Gastroesophageal sphincter (tissue), 4 donors: ENCODE measurements at regions not wholly inside any gene's neighbourhood (a gene's known extent, or its start where the extent isn't known, plus 50 kb on each side); places are given as distances from the start of the nearest gene placed in this dataset.

Experiments
- ATAC-seq: fragments of 150-250 bp; one replicate; pipeline ENCODE4 v1.9.1; 2016; ENCODE audit warnings: mild to moderate bottlenecking, moderate library complexity
- H3K27ac ChIP-seq, 4 donors: fragments of 200-600 bp; sonication (generic) in 3 of 4; 1 replicate in 3 of 4; 2 replicates in 1 of 4; pipeline ENCODE4 v1.5.1; 2016 to 2019
- H3K27me3 ChIP-seq: fragments of 200-600 bp; sonication (generic); one replicate; pipeline ENCODE4 v1.5.1; 2019
- H3K36me3 ChIP-seq, 2 donors: fragments of 200-600 bp; sonication (generic); one replicate each; pipeline ENCODE4 v1.5.1; 2019; ENCODE audit warnings: control low read depth in 1 of 2
- H3K4me1 ChIP-seq, 3 donors: fragments of 200-600 bp; sonication (generic); 1 replicate in 2 of 3; 2 replicates in 1 of 3; pipeline ENCODE4 v1.5.1; 2016 to 2019; ENCODE audit warnings: control low read depth in 2 of 3
- H3K4me3 ChIP-seq, 2 donors: fragments of 200-600 bp; sonication (generic); one replicate each; pipeline ENCODE4 v1.5.1; 2019; ENCODE audit warnings: mild to moderate bottlenecking in 1 of 2, moderate library complexity in 1 of 2
- H3K9me3 ChIP-seq, 3 donors: fragments of 200-600 bp; sonication (generic); one replicate each; pipeline ENCODE4 v1.5.1; 2017 to 2019; ENCODE audit warnings: control low read depth in 2 of 3
- CTCF ChIP-seq, 4 experiments: fragments of 200-600 bp in 2 of 4; fragments of 450-650 bp in 2 of 4; sonication (generic) in 1 of 4; IDR thresholded peaks; one replicate each; pipeline ENCODE4 v1.5.1; 2017 to 2019; ENCODE audit warnings: antibody characterized with exemption in 4 of 4, mild to moderate bottlenecking in 2 of 4, moderate library complexity in 2 of 4
- EP300 ChIP-seq: sonication (generic); formaldehyde crosslinking; IDR thresholded peaks from one replicate; pipeline ENCODE4 v1.6.1; 2017; ENCODE audit warnings: antibody characterized with exemption, mild to moderate bottlenecking
- POLR2A ChIP-seq, 2 donors: fragments of 450-650 bp; IDR thresholded peaks; one replicate each; pipeline ENCODE4 v1.6.1; 2017; ENCODE audit warnings: antibody characterized with exemption in 2 of 2, mild to moderate bottlenecking in 2 of 2, moderate library complexity in 1 of 2
- POLR2AphosphoS5 ChIP-seq: sonication (generic); formaldehyde crosslinking; IDR thresholded peaks from one replicate; pipeline ENCODE4 v1.6.1; 2017; ENCODE audit warnings: antibody characterized with exemption
- WGBS, 2 donors: methylation state at CpG; one replicate each; pipeline ENCODE4 v1.1.5; 2018; ENCODE audit warnings: low coverage in 1 of 2; 5-methylcytosine and 5-hydroxymethylcytosine counted together

- Histone ChIP-seq H3K9me3 (no peaks in the 10 kb centered on the region), H3K4me3 (no peak overlapping the region), H3K27me3 (no peaks in the 10 kb centered on the region), H3K4me1 (no peaks in the 10 kb centered on the region), H3K36me3 (no peaks in the 10 kb centered on the region), H3K27ac (no peak overlapping the region)
- no peak for TF ChIP-seq POLR2AphosphoS5
- TF ChIP-seq EP300, result no peak
- TF ChIP-seq CTCF (IDR thresholded peaks at IDR 0.05), result no peak
- no peak for TF ChIP-seq POLR2A (IDR thresholded peaks at IDR 0.05)
- no peak for ATAC-seq
- WGBS, 2 donors, result 82% methylated on average over 7 of the region's 8 CpGs; no CpG with 5 or more reads in 1 of the 2 donors
Observed at GRCh38 chr16:5461141-5461540, 363.5 kb upstream of the EEF2KMT start.

GRCh38 chr16:5460701-5461100 is 363.1 kb upstream of the EEF2KMT start:
- no peak for ATAC-seq
- no peaks in the 10 kb centered on the region for H3K4me1 ChIP-seq

GRCh38 chr16:5459863-5460262 is 362.3 kb upstream of the EEF2KMT start:
- no peak for ATAC-seq
- no peaks in the 10 kb centered on the region for H3K27me3 ChIP-seq
- TF ChIP-seq POLR2AphosphoS5 (no peak), EP300 (no peak), CTCF (IDR thresholded peaks at IDR 0.05) (no peak), POLR2A (IDR thresholded peaks at IDR 0.05) (no peak)
- no peak overlapping the region for H3K27ac ChIP-seq
- H3K36me3 ChIP-seq, result no peaks in the 10 kb centered on the region
- H3K4me1 ChIP-seq, result no peaks in the 10 kb centered on the region
- no peaks in the 10 kb centered on the region for H3K9me3 ChIP-seq
- H3K4me3 ChIP-seq, result no peak overlapping the region
- WGBS, 2 donors, result 60 to 74% methylated on average over 3 to 6 of the region's 6 CpGs

More at GRCh38 chr16:5460701-5461100, 363.1 kb upstream of the EEF2KMT start:
- Histone ChIP-seq H3K27me3 (no peaks in the 10 kb centered on the region), H3K36me3 (no peaks in the 10 kb centered on the region), H3K27ac (no peak overlapping the region), H3K9me3 (no peaks in the 10 kb centered on the region), H3K4me3 (no peak overlapping the region)
- TF ChIP-seq EP300, result no peak
- TF ChIP-seq POLR2AphosphoS5, result no peak
- TF ChIP-seq POLR2A (IDR thresholded peaks at IDR 0.05), result no peak
- no peak for TF ChIP-seq CTCF (IDR thresholded peaks at IDR 0.05)
- 56 to 59% methylated on average over 3 to 8 of the region's 8 CpGs for WGBS, 2 donors

- Histone ChIP-seq H3K27me3 (peaks cover 8% of the 10 kb centered on the region), H3K36me3 (no peaks in the 10 kb centered on the region), H3K4me1 (no peaks in the 10 kb centered on the region), H3K9me3 (no peaks in the 10 kb centered on the region), H3K27ac (no peak overlapping the region), H3K4me3 (no peak overlapping the region)
- 100% methylated on average over 1 of the region's 1 CpG; no CpG with 5 or more reads in 1 of the 2 donors for WGBS, 2 donors
- no peak for TF ChIP-seq POLR2AphosphoS5
- TF ChIP-seq CTCF (IDR thresholded peaks at IDR 0.05), result no peak
- no peak for TF ChIP-seq EP300
- no peak for TF ChIP-seq POLR2A (IDR thresholded peaks at IDR 0.05)
- ATAC-seq, result no peak
Observed at GRCh38 chr16:5455110-5455509, 357.5 kb upstream of the EEF2KMT start.

- TF ChIP-seq CTCF (IDR thresholded peaks at IDR 0.05), result no peak
- no peak for ATAC-seq
Observed at GRCh38 chr16:5454349-5454748, 356.8 kb upstream of the EEF2KMT start.

More at GRCh38 chr16:5454349-5454748, 356.8 kb upstream of the EEF2KMT start:
- Histone ChIP-seq H3K9me3 (no peaks in the 10 kb centered on the region), H3K27ac (no peak overlapping the region), H3K4me1 (no peaks in the 10 kb centered on the region), H3K27me3 (peaks cover 13% of the 10 kb centered on the region), H3K36me3 (no peaks in the 10 kb centered on the region), H3K4me3 (no peak overlapping the region)
